Mucosa of stomach (tissue), 1 donor: ENCODE measurements at regions not wholly inside any gene's neighbourhood (a gene's known extent, or its start where the extent isn't known, plus 50 kb on each side); places are given as distances from the start of the nearest gene placed in this dataset.

Source experiments
- H3K27me3 ChIP-seq: one replicate; pipeline ENCODE4 v1.7.0; 2013; ENCODE audit warnings: mild to moderate bottlenecking, low read length; ENCODE audit not compliant: control insufficient read depth, insufficient read depth
- H3K36me3 ChIP-seq: one replicate; pipeline ENCODE4 v1.7.0; 2013; ENCODE audit warnings: low read length; ENCODE audit not compliant: control insufficient read depth, insufficient read depth
- H3K4me1 ChIP-seq: one replicate; pipeline ENCODE4 v1.7.0; 2013; ENCODE audit warnings: mild to moderate bottlenecking, low read length; ENCODE audit not compliant: control insufficient read depth, insufficient read depth
- H3K4me3 ChIP-seq: one replicate; pipeline ENCODE4 v1.7.0; 2013; ENCODE audit warnings: low read length
- H3K9ac ChIP-seq: one replicate; pipeline ENCODE4 v1.7.0; 2013; ENCODE audit warnings: mild to moderate bottlenecking, low read length, moderate library complexity
- H3K9me3 ChIP-seq: one replicate; pipeline ENCODE4 v1.7.0; 2013; ENCODE audit warnings: mild to moderate bottlenecking, low read length, moderate library complexity; ENCODE audit not compliant: control insufficient read depth
- donor health status: Pancreatic carcinoma.

DNA sequence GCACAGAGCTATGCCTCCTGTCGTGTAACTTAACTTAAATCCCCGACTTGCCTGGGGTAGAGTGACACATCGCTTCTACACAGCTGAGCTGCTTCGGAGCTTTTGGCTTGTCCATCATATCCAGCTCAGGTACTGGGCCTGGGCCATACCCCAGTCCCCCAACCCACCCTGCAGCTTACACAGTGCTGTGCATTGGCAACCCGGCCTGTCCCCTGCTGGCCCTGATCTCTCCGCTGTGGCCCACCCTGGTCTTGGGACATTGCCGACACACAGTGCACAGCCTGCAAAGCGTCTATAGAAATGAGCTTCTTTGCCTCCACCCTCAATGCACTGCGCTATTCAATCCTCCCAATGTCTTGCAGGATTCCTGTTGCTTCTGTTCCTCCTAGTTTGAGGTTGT, 342.8 kb upstream of the RAB6C start:
- H3K36me3 ChIP-seq = no peaks in the 10 kb centered on the region
- H3K4me1 ChIP-seq = no peaks in the 10 kb centered on the region
- H3K27me3 ChIP-seq = no peaks in the 10 kb centered on the region
- H3K9me3 ChIP-seq = no peaks in the 10 kb centered on the region
- H3K9ac ChIP-seq = no peak overlapping the region
- H3K4me3 ChIP-seq = no peak overlapping the region

DNA sequence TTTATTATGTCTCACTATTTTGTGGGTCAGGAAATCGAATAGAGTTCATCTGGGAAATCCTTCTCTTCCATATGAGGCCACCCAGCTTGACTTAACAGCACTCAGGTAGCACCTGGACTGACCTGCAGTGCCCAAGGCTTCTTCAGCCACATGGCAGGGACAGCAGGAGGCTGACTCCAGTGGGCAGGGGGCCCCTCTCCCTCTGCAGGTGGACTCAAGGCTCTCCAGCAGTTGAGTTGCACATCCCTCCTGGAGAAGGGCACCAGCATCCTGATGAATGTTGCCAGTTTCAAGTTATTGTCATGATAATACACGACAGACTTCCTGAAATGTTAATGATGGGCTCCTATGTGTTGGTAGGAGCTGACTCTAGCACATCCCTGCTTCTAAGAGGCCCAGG, 338.1 kb upstream of the RAB6C start:
- H3K27me3 ChIP-seq = no peaks in the 10 kb centered on the region
- H3K36me3 ChIP-seq = no peaks in the 10 kb centered on the region
- H3K9ac ChIP-seq = no peak overlapping the region
- H3K4me1 ChIP-seq = no peaks in the 10 kb centered on the region
- H3K9me3 ChIP-seq = no peaks in the 10 kb centered on the region
- H3K4me3 ChIP-seq = no peak overlapping the region

DNA sequence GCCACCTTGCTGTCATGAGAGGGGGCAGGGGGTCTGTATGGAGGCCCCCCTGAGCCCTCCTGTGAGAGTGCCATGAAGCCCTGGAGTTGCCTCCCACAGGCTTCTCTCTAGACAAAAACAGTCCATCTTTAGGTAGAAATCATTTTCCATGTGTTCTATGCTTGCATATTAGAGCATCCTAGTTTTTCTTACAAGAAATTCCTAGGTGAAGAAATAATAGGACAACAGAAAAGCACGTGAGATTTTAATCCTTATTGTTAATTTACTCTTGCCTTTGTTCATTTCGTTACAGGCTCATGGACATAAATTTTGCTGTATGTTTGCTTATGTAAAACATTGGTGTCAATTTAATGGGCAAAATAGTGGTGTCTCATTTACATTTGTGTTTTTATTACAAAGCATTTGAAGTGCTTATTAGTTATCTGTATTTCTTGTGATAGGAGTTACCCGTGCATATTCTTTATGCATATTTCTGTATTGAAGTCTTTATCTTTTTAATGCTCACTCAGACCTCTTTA, 336.9 kb upstream of the RAB6C start:
- H3K4me1 ChIP-seq = no peaks in the 10 kb centered on the region
- H3K27me3 ChIP-seq = no peaks in the 10 kb centered on the region
- no peaks in the 10 kb centered on the region for H3K36me3 ChIP-seq
- no peaks in the 10 kb centered on the region for H3K9me3 ChIP-seq
- no peak overlapping the region for H3K9ac ChIP-seq
- no peak overlapping the region for H3K4me3 ChIP-seq

DNA sequence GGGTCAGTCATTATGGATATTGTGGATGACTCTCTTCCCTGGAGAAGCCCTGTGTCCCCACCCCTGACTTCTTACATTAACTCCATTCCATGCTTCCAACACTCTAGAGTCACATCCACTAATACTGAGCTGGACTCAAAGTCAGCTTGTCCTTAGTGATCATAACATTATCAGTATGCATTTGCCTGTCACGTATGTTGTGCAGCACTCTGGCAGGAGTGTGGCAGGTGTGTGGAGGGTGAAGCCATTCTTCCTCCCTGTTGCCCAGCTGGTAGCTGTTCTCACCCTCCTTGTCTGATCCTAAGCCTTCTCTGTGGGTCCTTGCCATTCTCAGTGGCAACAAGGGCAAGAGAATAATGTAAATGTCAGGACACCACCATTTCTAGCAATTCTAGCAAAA, 334.1 kb upstream of the RAB6C start:
- H3K27me3 ChIP-seq = no peaks in the 10 kb centered on the region
- no peak overlapping the region for H3K9ac ChIP-seq
- H3K4me1 ChIP-seq = no peaks in the 10 kb centered on the region
- H3K4me3 ChIP-seq = no peak overlapping the region
- no peaks in the 10 kb centered on the region for H3K9me3 ChIP-seq
- H3K36me3 ChIP-seq = no peaks in the 10 kb centered on the region

DNA sequence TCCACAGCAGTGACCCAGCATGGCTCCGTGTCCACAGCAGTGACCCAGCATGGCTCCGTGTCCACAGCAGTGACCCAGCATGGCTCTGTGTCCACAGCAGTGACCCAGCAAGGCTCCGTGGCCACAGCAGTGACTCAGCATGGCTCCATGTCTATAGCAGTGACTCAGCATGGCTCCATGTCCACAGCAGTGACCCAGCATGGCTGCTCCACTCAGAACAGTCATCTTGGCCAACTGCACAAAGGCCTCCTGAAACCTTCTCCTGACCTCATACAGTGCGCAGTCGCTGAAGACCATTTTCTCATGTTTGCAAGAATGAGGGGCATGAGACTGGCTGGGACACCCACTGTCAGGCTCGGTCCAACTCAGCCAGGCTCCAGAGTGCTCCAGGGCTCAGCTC, 333.4 kb upstream of the RAB6C start:
- Histone ChIP-seq H3K36me3 (no peaks in the 10 kb centered on the region), H3K9ac (no peak overlapping the region), H3K4me1 (no peaks in the 10 kb centered on the region), H3K4me3 (no peak overlapping the region), H3K9me3 (no peaks in the 10 kb centered on the region), H3K27me3 (no peaks in the 10 kb centered on the region)

DNA sequence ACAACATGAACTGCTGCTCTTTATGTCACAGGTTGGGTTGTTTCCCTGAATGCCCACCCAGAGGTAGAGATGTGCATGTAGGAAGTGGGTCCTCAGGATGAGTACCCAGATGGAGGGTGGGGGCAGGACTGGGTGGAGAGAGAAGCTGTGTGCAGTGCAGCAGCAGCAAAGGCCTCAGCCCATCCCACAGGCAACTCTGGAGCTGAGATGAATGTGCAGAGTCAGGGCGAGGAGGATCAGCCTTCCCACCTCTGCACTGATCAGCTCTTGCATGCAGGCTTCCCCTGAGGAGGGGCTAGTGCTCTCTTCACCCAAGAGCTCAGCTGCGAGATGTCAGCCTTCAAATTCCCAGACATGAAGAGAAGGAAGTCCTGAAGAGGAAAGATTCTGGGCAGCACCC, 326.2 kb upstream of the RAB6C start:
- no peak overlapping the region for H3K4me3 ChIP-seq
- H3K9me3 ChIP-seq = no peaks in the 10 kb centered on the region
- H3K36me3 ChIP-seq = no peaks in the 10 kb centered on the region
- no peaks in the 10 kb centered on the region for H3K4me1 ChIP-seq
- H3K9ac ChIP-seq = no peak overlapping the region
- no peaks in the 10 kb centered on the region for H3K27me3 ChIP-seq

DNA sequence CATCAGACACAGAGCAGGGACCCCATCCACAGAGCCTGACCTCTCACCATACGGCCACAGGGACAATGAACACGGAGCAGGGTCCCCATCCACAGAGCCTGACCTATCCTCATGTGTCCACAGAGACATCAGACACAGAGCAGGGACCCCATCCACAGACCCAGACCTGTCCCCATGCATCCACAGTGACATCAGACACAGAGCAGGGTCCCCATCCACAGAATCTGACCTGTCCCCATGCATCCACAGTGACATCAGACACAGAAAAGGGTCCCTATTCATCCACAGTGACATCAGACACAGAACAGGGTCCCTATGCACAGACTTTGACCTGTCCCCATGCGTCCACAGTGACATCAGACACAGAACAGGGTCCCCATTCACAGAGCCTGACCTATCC, 325.1 kb upstream of the RAB6C start:
- H3K27me3 ChIP-seq = no peaks in the 10 kb centered on the region
- H3K36me3 ChIP-seq = no peaks in the 10 kb centered on the region
- no peak overlapping the region for H3K9ac ChIP-seq
- H3K9me3 ChIP-seq = no peaks in the 10 kb centered on the region
- H3K4me1 ChIP-seq = no peaks in the 10 kb centered on the region
- H3K4me3 ChIP-seq = no peak overlapping the region

DNA sequence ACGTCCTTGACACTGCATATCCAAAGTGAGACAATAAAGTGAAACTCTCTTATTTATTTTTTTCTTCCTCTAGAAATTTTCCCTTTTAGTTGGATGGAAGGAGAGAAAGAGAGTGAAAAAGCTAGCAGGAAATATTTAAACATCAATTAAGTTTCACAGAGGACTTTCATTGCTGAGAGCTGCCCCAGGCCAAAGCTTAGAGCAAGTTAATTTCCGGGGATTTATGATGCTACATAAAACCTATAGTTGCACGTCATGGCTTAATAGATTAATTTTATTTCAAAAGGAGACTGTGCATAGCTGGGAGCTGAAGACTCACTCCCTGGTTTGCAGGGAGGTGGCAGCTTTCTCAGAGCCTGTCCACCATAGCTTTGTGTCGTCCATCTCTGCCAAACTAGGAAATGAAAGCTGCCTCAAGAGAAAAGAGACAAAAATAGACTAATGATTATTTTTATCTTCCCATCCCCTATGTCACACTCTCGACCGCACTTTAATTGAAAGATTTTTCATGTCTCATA, 323.3 kb upstream of the RAB6C start:
- no peak overlapping the region for H3K9ac ChIP-seq
- no peaks in the 10 kb centered on the region for H3K9me3 ChIP-seq
- H3K4me1 ChIP-seq = no peaks in the 10 kb centered on the region
- no peaks in the 10 kb centered on the region for H3K36me3 ChIP-seq
- no peak overlapping the region for H3K4me3 ChIP-seq
- no peaks in the 10 kb centered on the region for H3K27me3 ChIP-seq

DNA sequence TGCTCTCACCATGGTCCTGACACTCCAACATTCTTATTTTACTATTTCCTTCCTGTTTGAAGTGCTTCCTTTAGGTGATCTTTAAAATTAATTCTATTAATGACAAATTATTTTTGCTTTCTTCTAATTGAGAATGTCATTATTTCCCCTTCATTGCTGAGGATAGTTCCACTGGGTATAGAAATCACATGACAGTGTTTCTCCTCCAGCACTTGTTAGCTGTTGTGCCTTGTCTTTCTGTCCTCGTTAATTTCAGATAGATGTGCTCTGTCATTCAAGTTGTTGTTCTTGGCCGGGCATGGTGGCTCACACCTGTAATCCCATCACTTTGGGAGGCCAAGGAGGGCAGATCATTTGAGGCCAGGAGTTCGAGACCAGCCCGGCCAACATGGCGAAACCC, 321.0 kb upstream of the RAB6C start:
- no peak overlapping the region for H3K4me3 ChIP-seq
- H3K4me1 ChIP-seq = no peaks in the 10 kb centered on the region
- H3K9me3 ChIP-seq = no peaks in the 10 kb centered on the region

DNA sequence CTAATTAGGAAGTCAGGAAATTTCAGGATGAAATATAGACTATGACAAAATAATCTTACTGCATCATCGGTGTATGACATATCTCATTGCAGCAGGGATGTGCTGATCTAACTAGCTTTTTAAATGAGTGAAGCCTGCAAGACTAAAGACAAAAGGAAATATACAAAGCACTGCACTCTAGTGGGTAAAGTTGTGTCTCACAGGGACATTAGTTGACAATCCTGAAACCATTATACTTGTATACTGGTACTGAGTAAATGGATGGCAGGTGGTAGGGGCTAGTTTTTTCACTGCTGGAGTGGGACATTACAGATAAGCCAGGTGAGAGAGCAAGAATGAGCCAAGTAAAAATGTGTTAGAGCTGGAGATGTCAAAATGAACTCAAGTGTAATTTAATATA, 317.5 kb upstream of the RAB6C start:
- Histone ChIP-seq H3K36me3 (no peaks in the 10 kb centered on the region), H3K4me3 (no peak overlapping the region), H3K9me3 (no peaks in the 10 kb centered on the region), H3K9ac (no peak overlapping the region), H3K4me1 (no peaks in the 10 kb centered on the region), H3K27me3 (no peaks in the 10 kb centered on the region)

More for the DNA sequence above, 321.0 kb upstream of the RAB6C start:
- Histone ChIP-seq H3K27me3 (no peaks in the 10 kb centered on the region), H3K9ac (no peak overlapping the region), H3K36me3 (no peaks in the 10 kb centered on the region)

DNA sequence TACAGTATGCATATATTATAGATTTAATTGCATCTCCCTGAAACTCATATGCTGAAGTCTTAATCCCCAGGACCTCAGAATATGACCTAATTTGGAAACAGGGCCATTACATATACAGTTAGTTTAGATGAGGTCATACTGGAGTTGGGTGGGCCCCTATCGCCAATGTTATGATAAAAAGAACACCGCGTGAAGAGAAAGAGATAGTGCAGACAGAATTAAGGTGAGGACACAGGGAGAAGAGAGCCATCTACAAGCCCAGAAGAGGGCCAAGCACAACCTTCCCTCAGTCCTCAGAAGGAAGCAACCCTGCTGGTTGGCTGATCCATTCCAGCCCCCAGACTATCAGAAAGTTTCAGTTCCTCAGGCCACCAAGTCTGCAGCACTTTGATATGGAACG, 311.9 kb upstream of the RAB6C start:
- no peaks in the 10 kb centered on the region for H3K9me3 ChIP-seq
- H3K4me3 ChIP-seq = no peak overlapping the region
- no peaks in the 10 kb centered on the region for H3K4me1 ChIP-seq
- no peaks in the 10 kb centered on the region for H3K36me3 ChIP-seq
- no peak overlapping the region for H3K9ac ChIP-seq
- H3K27me3 ChIP-seq = no peaks in the 10 kb centered on the region

DNA sequence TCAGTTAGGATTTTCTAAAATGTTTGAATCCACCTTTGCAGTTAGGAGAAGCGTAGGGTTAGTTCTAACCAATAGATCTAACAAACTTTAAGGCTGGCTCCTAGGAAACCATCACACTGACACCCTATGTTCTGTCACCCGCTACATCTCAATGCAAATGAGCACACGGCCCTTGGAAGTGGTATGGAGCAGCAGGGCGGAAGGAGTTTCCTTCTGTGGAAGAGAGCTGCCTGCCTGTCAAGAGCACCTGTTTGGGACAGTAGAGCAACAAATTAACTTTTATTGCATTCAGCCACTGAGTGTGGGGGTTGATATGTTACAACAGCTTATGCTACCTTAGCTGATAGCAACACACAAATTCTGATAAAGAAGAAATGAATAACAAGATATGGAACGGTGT, 306.9 kb upstream of the RAB6C start:
- Histone ChIP-seq H3K9me3 (no peaks in the 10 kb centered on the region), H3K27me3 (no peaks in the 10 kb centered on the region), H3K9ac (no peak overlapping the region), H3K4me3 (no peak overlapping the region), H3K4me1 (no peaks in the 10 kb centered on the region), H3K36me3 (no peaks in the 10 kb centered on the region)

DNA sequence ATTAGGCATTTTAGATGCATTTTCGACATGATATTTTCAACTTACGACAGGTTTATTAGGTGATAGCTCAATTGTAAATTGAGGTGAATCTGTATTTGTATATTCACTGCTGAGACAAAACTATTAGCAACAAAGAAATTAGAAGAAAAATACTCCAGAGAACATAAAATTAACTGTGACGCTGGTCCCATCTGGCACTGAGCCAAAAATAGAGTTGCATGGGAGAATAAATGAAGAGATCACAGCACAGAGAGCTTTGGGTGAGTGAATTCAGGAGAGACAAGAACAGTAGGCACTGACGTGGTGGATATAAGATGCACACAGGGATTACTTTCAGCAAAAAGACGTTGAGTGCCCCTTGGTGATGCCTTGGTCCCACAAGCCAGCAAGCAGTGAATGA, 306.2 kb upstream of the RAB6C start:
- Histone ChIP-seq H3K4me1 (no peaks in the 10 kb centered on the region), H3K4me3 (no peak overlapping the region), H3K27me3 (no peaks in the 10 kb centered on the region), H3K9ac (no peak overlapping the region), H3K9me3 (no peaks in the 10 kb centered on the region), H3K36me3 (no peaks in the 10 kb centered on the region)
